HG03196 (cell line): ENCODE measurements at regions not wholly inside any gene's neighbourhood (a gene's known extent, or its start where the extent isn't known, plus 50 kb on each side); places are given as distances from the start of the nearest gene placed in this dataset.

ENCODE experiments used
- ATAC-seq: cut with Tn5 transposase; IDR thresholded peaks from one replicate; pipeline ENCODE4 v1.9.1; 2021; ENCODE audit not compliant: unreplicated experiment

DNA sequence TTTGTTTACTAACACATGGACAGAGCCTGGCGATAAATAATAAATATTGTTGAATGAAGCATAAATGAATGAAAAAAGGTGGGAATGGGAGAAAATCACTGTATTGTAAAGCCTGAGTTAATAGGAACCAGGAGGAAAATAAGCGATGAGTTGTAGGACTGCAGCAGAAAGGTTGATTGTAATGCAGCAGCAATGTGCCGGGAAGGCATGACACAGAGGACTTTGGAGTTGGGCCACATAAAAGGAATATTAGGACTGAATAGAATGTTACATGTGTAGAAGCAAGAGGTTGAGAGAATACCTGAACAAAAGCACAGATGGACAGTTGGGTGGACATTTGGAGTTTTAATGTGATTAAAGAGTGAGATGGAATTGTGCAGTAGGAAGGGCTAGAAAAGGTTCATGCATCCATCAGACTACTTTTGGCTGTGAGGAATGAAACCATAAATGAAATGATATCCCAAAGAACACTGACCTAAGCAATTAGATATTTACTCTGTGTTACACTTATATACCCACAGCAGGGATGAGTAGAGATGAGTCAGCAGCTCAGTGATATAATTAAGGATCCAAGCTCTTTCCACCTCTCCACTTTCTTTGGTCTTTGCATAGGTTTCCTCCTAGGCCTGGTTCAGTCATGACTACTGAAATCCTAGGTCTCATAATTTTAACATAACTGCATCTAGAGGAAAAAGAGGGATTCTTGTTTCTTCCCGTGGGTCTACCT is 55.4 kb downstream of the CCER1 start:
- no peak for ATAC-seq

DNA sequence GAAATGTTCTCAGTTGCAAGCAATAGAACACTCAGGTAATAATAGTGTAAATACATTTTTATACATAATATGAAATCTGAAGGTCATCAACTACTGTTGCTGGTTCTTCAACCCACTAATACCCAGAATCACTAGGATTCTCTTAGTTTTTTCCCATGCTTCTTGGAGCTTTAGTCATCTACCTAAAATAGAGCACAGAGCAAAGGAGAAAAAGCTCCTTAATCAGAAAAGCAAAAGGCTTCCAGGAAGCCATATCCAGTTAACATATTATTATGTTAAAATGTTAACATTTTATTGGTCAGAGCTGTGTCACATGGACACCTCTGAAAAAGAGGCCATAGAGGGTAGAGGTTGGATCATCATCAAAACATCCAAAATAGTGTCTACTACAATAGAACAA is 57.0 kb downstream of the CCER1 start:
- ATAC-seq = no peak

DNA sequence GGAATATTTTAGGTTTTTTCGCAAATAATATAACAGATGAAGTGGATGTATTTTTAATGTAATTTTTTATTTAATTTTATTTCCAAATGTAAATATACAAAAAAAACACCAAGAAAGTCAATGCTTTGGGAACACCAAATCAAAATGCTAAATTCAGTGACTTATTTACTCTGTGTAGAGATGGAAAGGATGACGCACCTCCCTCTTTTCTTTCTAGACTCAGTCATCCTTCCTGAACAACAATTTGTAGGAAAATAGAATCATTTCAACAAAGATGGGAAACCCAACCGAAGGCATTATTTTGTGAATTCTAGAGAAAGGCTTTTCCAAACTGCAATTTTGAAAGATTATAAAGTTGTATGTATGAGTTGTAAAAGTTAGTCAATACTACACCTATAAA is 57.7 kb downstream of the CCER1 start:
- no peak for ATAC-seq

DNA sequence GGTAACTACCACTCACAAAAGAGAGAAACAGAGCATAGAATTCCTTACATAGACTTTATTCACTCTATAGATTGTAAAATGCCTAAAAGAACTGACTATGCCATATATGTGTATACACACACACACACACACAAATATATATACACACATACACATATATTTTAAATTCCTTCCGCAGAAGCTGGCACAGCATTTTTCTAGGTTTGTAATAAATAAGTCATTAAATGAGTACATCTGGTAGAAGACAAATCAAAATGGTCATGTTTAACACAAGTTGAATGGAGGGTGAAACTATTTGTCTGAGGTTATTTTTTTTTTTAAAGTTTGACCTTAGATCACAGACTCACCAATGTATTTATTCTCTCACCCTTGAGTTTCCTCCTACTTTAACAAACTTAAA is 58.2 kb downstream of the CCER1 start:
- ATAC-seq = no peak

DNA sequence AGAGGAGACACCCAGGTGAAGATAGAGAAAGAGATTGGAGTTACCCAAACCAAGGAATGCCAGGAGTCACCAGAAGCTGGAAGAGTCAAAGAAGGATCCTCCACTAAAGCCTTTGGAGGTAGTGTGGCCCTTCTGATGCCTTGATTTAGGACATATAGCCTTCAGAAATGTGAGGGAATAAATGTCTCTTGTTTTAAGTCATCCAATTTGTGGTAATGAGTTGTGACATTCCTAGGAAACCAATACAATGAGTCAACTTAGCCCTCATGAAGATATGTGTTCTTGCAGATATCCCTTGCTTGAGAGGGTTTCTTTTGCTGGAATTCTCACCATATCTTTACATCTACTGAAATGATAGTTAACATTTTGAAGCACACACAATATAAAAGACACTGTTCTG is 58.8 kb downstream of the CCER1 start:
- ATAC-seq = no peak

DNA sequence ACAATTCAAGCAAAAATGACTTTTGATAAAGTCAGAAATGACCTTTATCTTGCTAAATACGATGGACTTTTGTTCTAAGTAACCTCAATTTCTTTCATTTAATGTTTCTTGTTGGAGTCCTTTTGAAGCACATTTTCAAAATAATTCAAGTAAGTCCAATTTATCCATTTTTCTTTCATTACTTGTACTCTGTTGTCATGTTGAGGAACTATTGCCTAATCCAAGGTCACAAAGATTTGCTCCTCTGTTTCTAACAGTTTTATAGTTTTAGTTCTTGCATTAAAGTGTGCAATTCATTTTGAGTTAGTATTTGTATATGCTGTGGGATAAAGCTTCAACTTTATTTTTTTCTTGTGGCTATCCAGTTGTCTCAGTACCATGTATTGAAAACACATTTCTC is 66.7 kb downstream of the CCER1 start:
- ATAC-seq = no peak

DNA sequence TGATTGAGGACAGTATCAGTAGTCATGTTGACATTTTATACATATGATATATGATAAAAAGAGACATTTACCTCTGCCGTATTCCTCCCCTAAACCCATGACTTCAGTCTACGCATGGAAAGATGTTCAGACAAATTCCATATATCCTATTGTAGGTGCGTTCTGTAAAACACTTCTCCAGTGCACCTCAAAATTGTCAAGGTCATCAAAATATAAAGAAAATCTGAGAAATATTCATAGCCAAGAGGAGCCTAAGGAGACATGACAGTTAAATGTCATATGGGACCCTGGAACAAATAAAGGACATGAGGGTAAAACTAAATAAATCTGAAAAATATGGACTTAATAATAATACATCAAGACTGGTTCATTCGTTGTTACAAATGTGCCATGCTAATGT is 71.5 kb downstream of the CCER1 start:
- ATAC-seq = no peak

DNA sequence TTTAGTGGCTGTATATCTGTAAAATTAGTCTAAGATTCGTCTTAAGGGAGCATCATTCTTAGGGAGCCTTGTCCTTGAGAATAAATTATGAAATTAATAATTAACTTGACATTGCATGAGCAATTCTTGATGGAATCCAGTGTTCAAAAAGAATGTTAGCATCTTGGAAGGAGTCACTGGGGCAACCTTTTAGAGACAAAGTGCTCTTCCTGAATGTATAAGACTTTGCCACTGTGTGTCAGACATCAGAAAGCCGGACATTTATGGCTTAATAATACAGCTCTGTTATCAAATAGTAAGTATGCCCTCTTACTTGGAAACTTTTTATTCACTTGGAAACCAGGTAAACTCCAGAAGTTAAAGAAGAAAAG is 83.3 kb downstream of the CCER1 start:
- ATAC-seq = no peak

DNA sequence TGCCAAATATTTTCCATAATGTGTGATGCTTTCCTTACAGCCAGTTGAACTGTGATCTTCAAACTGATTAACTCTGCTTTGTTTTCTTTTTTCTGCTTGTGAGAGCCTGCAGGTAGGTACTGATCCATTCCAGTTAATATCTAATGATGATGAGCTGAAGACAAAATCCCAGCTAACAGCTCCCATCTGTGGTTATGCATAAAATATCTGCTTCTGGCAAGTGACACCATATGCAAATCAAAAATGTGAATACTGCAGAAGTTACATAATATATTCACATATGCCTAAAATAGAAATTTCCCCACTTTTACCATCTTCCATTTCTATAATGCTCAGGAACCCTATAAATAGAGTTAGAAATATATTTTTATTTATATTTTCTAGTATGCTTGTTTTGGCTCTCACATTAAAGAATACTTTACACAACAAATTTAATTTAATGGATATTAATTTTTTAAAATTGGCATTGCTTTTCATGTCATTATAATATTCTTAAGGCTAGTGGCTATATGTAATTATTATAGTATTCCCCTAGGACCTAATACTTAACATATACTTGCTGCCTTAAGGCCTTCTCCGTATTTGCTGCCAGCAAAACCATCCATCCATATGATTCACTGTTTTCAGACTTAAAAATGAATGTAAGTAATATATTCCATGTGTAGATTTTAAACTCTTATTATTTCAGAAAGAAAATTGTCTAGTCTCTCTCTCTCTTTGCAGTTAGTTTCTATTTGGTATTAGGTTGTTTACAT is 83.8 kb downstream of the CCER1 start:
- no peak for ATAC-seq

DNA sequence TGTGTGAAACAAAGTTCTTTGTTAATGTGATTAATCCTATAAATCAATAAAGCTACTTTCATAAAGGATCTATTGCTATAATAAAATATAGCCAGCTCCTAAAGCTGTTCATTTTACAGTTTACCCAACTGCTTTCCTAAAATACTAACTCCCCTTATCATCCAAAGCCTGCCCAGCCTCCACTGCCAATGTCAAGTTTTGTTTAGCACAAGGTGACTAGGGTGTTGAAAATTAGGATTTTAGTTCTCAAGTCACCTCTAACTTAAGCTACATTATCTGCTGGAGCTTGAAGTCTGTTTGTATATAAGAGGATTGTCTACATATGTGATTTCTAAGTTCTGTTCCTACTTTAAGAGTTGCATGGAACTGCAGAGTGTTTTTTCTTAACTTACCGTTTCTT is 86.3 kb downstream of the CCER1 start:
- no peak for ATAC-seq

DNA sequence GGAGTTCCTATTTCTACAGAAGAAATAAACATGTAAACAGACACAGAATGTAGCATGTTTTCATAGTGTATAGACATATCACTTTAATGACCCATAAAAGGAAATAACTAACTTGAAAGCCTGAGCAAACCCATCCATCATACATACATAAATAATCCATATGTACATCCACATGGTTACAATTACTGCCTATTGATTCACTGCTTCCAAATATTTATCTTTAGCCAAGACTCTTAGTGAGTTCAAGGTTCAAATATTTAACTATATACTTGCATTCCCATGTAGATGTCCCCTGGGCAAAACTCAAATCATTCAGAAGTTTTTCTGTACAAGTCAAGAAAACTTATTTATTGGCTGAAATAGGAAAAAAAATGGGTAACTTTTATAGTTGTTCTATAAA is 95.4 kb downstream of the CCER1 start:
- no peak for ATAC-seq

DNA sequence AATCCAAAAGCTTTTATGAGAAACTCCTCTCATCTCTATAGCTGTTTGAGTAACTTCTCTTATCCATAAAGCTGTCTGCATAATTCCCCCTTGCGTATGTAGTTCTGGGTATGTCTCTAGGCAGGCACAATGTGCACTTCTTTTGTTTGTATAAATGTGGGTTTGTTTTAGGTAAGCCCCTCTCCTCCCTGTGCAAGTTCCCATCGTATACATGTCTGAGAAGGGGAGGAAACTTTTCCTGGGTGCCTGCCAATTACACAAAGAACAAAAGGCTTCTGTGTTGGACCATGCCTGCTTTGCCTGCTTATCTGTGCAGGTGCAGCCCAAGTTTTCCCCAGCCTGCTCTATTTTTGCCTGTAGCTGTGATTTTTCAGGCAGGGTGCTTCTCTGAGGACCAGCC is 96.7 kb downstream of the CCER1 start:
- ATAC-seq = no peak

DNA sequence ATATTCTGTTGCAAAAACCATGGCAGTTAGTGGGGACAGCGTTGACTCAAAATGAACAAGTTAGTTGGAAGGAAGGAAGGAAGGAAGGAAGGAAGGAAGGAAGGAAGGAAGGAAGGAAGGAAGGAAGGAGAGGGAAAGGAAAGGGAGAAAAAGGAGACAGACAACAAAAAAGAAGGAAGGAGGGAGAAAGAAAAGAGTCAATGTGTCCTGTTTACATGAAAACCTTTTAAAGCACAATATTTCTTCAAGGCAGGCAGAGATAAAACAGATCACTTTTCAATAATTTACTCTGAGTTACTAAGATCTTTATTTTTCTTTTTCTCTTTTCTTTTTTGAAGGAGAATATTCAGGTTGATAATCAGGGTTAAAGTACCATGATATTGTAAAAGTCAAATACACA is 99.4 kb downstream of the CCER1 start:
- ATAC-seq = no peak

DNA sequence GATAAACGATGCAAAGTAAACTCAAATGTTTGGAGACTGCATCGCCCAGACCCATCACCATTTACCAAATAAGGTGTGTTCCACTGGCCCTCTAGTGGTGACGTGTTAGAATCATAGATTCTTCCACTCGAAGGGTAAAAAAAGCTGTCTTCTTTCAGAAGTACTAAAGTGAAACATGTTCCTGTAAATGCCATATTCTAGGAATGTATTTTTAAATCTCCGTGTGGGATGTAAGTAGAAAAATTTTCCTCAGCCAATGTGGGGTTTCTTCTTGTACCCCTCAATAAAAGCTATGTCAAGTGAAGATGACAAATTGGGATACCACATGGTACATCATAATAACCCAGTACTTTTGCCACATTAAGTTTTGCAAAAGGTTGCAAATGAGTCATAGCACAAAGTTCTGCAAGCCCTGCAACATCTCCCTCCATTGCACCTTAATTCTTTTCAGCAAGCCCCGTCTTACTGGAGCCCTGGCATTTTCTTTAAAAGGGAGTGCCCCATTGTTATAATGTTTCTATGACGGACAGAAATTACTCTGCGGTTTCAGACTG is 100.8 kb downstream of the CCER1 start:
- no peak for ATAC-seq

DNA sequence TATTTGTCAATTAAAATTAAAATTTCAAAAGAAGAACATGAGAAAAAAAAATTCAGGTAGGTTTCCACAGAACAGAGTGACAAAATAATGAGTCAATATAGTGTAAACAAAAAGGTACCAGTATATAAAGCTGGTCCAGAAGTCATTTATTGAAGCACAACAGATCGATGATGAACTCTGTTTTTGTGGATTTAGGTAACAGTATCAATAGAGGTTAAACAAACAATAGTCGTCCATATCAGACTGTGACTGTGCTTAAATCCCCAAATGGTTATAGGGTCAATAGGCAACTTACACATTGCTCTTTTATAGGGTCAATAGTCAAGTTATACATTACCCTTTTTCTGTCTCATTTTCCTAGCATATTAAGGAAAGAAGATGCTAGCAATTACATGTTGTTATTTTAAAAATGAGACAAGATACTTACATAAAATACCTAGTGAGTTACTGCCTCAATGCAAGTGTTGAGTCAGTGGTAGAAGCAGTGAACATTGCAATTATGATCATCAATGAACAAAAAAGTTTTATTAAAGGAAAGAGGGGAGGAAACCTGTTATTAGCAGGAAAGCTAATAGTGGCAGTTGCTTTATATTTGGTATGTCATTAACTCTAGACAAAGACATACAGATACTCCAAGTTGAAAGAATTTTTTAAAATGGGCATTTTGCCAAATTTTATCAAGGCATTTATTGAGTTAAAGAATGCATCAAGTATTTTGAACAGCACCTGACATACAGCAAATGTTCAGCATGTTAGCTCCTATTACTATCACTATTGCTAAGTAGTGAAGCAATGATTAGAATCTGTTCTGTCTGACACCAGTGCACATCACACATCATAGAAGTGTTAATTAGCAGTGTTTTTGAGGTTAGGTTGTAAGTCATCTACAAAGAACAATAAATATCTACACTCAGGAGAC is 102.9 kb downstream of the CCER1 start:
- no peak for ATAC-seq

DNA sequence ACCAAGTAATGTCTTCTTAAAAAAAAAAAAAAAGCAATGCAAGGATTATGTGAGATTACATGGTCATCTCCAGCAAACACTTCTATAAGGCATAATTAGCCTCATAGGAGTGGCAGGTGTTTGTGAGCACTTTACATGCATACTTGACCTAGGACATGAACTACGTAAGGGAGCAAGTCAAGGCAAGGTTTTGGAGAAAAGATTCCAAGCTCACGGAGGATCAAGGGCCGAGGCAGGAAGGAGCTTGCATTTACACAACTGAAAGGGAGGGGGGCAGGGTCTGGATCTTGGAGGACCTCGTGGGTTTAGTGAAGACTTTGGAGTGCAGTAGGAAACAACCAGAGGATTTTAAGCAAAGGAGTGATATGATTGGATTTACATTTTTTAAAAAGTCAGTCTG is 112.5 kb downstream of the CCER1 start:
- ATAC-seq = no peak

DNA sequence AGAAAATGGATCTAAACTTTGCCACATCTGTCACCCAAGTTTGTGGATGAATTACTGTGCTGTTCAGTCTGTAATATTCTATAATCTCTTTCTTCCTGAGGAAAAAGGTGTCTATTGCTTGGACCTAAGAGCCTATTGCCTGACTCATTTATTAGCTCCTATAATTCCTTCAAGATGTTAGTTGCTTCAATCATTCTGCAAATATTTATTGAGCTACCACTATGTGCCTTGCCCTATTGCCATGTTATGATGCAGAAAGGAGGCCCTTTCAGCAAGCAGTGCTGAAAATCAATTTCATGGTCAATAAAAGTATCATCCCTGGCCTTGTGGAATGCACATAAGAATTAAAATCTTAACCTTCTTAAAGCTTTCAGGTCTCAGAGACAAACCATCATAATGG is 113.6 kb downstream of the CCER1 start:
- ATAC-seq = no peak

DNA sequence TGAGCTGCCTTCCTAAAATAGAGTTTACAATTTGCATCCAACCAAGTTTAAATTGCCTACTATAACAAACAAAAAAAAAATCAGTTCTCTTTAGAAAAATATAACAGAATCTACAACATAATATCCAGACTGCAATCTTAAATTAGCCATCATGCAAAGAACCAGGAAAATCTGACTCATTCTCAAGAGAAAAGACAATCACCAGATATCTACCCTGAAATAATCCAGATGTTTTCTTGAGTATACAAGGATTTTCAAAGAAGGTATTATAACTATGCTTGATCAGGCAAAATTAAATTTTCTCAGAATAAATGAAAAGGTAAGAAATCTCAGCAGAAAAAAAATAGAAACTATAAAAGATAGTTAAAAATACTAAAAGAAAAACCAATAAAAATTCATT is 115.6 kb downstream of the CCER1 start:
- no peak for ATAC-seq

DNA sequence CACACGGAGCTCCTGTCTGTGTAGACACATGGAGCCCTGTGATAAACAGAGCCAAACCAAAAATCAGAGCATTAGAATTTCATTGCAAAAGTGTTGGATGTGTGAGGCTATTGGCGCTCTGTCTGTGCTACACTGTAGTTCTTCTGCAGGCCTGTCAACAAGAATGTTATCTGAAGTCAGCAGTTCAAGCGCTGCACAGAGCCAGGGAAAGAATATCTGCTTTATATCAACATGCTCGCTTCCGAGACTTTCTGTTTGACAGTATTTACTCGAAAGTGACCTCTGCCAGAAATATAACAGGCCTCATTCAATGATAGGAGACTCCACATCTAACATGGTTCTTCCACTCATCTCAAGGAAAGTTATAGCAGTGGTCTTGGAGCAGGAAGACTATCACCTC is 118.3 kb downstream of the CCER1 start:
- ATAC-seq = no peak

DNA sequence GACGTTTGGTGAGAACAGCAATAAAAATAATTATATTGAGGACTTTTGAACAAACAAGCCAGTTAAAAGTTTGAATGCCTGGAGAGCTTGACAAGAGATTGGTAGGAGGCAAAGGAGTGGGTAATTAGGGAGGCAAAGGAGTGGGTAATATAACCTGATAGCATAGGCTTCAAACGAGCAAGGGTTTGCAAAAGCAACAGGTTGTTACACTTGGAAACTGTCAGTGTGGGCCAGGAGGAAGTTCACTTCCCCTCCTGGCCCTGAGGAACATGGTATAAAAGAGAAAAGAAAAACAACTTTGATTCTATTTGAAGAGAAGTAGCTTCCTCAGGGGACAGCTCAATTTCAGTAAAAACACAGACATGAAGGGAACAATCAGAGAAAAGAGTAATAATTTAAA is 121.7 kb downstream of the CCER1 start:
- no peak for ATAC-seq

DNA sequence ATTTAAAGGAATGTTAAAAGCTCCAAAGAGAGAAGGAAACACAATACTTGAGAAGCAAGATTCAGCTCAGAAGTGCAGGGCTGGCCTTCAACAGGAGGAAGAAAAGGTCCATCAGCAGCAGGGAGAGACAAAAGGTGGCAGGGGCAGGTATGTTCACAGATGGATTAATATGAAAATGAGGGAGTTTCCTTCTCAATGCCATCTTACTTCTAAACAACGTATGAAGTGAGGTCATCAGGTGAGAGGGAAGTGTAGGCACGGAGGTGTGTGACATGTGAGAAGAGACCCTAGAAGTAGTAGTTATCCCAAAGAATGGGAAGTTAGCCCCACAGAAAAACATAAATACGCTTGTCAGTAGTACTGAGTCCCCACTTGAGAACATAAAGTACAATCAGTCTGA is 122.5 kb downstream of the CCER1 start:
- no peak for ATAC-seq

DNA sequence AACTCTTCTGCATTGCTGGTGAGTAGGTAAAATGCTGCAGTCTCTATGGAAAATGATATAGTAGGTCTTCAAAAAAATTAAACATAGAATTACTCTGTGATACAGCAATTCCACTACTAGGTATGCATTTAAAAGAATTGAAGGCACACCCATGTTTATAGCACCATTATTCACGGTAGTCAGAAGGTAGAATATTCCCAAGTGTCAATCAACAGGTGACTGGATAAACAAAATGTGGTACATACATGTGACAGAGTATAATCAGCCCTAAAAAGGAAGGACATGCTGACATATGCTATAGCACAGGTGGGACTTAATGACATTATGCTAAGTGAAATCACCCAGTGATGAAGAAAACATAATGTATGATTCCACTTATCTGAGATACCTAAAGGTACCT is 123.3 kb downstream of the CCER1 start:
- ATAC-seq = no peak
